H1 (cell line): ENCODE measurements at regions not wholly inside any gene's neighbourhood (a gene's known extent, or its start where the extent isn't known, plus 50 kb on each side); places are given as distances from the start of the nearest gene placed in this dataset.

Source experiments
- CBX8 ChIP-seq: fragments of 300-800, 300-1000 bp; sonication (generic); IDR thresholded peaks from 2 replicates; pipeline ENCODE4 v1.7.1; 2016; ENCODE audit warnings: low read depth, low read length, borderline replicate concordance
- CHD1 ChIP-seq: IDR thresholded peaks from 2 replicates; pipeline ENCODE4 v1.6.1; 2012; ENCODE audit warnings: low read depth, low read length, improper control_type of control experiment
- CHD7 ChIP-seq: fragments of 300-600 bp; sonication (generic); IDR thresholded peaks from 2 replicates; pipeline ENCODE4 v1.7.1; 2012; ENCODE audit warnings: low read length, moderate library complexity, mild to moderate bottlenecking, inconsistent platforms; ENCODE audit not compliant: insufficient replicate concordance
- CREB1 ChIP-seq: IDR thresholded peaks from 2 replicates; pipeline ENCODE4 v1.6.1; 2012; ENCODE audit warnings: inconsistent platforms
- CTCF ChIP-seq, 3 experiments: IDR thresholded peaks; 1 replicate in 2 of 3; 2 replicates in 1 of 3; pipeline versions ENCODE4 v1.5.1 to v1.6.1; 2011; ENCODE audit warnings: low read length in 3 of 3, mild to moderate bottlenecking in 3 of 3, inconsistent platforms in 2 of 3, low read depth in 1 of 3, moderate library complexity in 1 of 3; ENCODE audit not compliant: insufficient read depth in 1 of 3; ENCODE audit errors: control extremely low read depth in 1 of 3
- E2F6 ChIP-seq: IDR thresholded peaks from 2 replicates; pipeline ENCODE4 v1.6.1; 2012; ENCODE audit warnings: inconsistent platforms
- GABPA ChIP-seq: IDR thresholded peaks from 2 replicates; pipeline ENCODE4 v1.6.1; 2011; ENCODE audit warnings: mild to moderate bottlenecking, low read length, moderate library complexity, borderline replicate concordance; ENCODE audit not compliant: insufficient read depth
- KDM1A ChIP-seq: fragments of 200-600, 300-600 bp; sonication (generic); IDR thresholded peaks from 2 replicates; pipeline ENCODE4 v1.7.1; 2016; ENCODE audit warnings: mild to moderate bottlenecking, low read length, borderline replicate concordance
- SP2 ChIP-seq: IDR thresholded peaks from 2 replicates; pipeline ENCODE4 v1.6.1; 2012; ENCODE audit warnings: mild to moderate bottlenecking, low read length, inconsistent platforms

- TF ChIP-seq CHD7 (no peak), CTCF (IDR thresholded peaks at IDR 0.05; ENCODE audit: control extremely low read depth in 1 of 3, insufficient read depth in 1 of 3, low read depth in 1 of 3, low read length in 3 of 3) (no peak), E2F6 (no peak), CREB1 (no peak), KDM1A (no peak), CHD1 (no peak), GABPA (no peak), SP2 (no peak), CBX8 (no peak)
These were observed 151.3 kb downstream of the SPTSSA start (continued) for GRCh38 chr14:34310724-34311123.
